Suprapubic skin (tissue), 4 donors: ENCODE measurements at regions not wholly inside any gene's neighbourhood (a gene's known extent, or its start where the extent isn't known, plus 50 kb on each side); places are given as distances from the start of the nearest gene placed in this dataset.

Experiments used
- DNase-seq, 2 donors: peaks; one replicate each; pipeline ENCODE4 v3.0.0-alpha.2; 2019; ENCODE audit warnings: low spot score in 2 of 2
- H3K27ac ChIP-seq: fragments of 200-600 bp; sonication (generic); one replicate; pipeline ENCODE4 v1.5.1; 2019
- H3K27me3 ChIP-seq: fragments of 200-600 bp; sonication (generic); one replicate; pipeline ENCODE4 v1.5.1; 2019
- H3K36me3 ChIP-seq: fragments of 200-600 bp; sonication (generic); one replicate; pipeline ENCODE4 v1.5.1; 2019
- H3K4me1 ChIP-seq: fragments of 200-600 bp; sonication (generic); one replicate; pipeline ENCODE4 v1.5.1; 2019
- H3K4me3 ChIP-seq: fragments of 200-600 bp; sonication (generic); one replicate; pipeline ENCODE4 v1.5.1; 2019; ENCODE audit warnings: mild to moderate bottlenecking
- H3K9me3 ChIP-seq: fragments of 200-600 bp; sonication (generic); one replicate; pipeline ENCODE4 v1.5.1; 2019
- EP300 ChIP-seq: sonication (generic); formaldehyde crosslinking; IDR thresholded peaks from one replicate; pipeline ENCODE4 v1.6.1; 2017; ENCODE audit warnings: antibody characterized with exemption
- POLR2A ChIP-seq, 2 donors: fragments of 450-650 bp; IDR thresholded peaks; one replicate each; pipeline ENCODE4 v1.6.1; 2017; ENCODE audit warnings: antibody characterized with exemption in 2 of 2, mild to moderate bottlenecking in 2 of 2, moderate library complexity in 2 of 2
- POLR2AphosphoS5 ChIP-seq, 3 donors: sonication (generic); formaldehyde crosslinking; IDR thresholded peaks; one replicate each; pipeline ENCODE4 v1.6.1; 2017; ENCODE audit warnings: antibody characterized with exemption in 3 of 3
- WGBS: methylation state at CpG from one replicate; pipeline ENCODE4 v1.1.5; 2018; 5-methylcytosine and 5-hydroxymethylcytosine counted together
- TF ChIP-seq, protein P1 (sequence below), 2 donors: fragments of 200-600 bp in 1 of 2; fragments of 450-650 bp in 1 of 2; sonication (generic) in 1 of 2; IDR thresholded peaks; one replicate each; pipeline ENCODE4 v1.5.1; 2016 to 2019; ENCODE audit warnings: antibody characterized with exemption in 2 of 2, mild to moderate bottlenecking in 1 of 2, moderate library complexity in 1 of 2

DNA sequence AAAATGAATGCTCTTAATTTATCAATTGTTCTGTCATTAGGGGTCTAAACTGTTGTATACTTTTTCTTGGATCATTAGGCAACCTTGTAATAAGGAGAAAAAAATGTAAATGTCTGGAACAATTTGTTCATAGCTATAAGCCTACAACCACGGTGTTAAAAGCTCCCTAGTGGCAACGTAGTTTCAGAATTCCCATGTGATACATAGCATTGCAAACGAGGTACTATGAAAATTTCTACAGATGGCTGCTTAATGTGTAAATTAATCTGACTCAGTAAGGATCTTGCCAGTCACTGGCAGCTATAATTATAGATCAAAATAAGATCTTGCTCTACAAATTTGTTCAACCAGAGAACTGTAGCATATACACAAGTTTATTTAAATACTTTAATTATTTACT is 304.1 kb upstream of the ADGRL4 start:
- no peak for TF ChIP-seq POLR2AphosphoS5 (IDR thresholded peaks at IDR 0.05)
- no peak for TF ChIP-seq POLR2A (IDR thresholded peaks at IDR 0.05)
- no peak for TF ChIP-seq EP300
- TF ChIP-seq, protein P1, sequence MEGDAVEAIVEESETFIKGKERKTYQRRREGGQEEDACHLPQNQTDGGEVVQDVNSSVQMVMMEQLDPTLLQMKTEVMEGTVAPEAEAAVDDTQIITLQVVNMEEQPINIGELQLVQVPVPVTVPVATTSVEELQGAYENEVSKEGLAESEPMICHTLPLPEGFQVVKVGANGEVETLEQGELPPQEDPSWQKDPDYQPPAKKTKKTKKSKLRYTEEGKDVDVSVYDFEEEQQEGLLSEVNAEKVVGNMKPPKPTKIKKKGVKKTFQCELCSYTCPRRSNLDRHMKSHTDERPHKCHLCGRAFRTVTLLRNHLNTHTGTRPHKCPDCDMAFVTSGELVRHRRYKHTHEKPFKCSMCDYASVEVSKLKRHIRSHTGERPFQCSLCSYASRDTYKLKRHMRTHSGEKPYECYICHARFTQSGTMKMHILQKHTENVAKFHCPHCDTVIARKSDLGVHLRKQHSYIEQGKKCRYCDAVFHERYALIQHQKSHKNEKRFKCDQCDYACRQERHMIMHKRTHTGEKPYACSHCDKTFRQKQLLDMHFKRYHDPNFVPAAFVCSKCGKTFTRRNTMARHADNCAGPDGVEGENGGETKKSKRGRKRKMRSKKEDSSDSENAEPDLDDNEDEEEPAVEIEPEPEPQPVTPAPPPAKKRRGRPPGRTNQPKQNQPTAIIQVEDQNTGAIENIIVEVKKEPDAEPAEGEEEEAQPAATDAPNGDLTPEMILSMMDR (IDR thresholded peaks at IDR 0.05), result no peak
- Histone ChIP-seq H3K27me3 (no peaks in the 10 kb centered on the region), H3K36me3 (no peaks in the 10 kb centered on the region), H3K4me1 (no peaks in the 10 kb centered on the region), H3K27ac (no peak overlapping the region), H3K4me3 (no peak overlapping the region), H3K9me3 (no peaks in the 10 kb centered on the region)
- DNase-seq, result no peak
- 66% methylated on average over 3 of the region's 3 CpGs for WGBS

DNA sequence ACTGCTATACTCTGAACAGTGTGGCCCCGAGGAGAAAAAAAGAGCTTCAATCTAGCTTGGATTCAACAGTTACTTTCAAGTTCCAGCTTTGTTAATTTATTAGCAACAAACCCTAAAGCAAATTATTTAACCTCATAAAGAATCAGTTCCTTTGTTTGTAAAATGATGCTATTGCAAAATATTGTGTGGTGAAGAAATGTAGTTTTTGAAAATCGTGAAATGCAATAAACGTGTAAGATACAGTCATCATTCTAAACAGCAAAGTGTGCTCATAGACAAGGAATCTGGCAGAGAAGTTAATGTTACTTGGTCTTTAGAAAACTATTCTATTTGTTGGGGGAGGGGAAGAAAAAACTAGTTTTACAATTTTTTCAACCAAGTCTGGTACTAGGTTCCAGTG is 297.6 kb upstream of the ADGRL4 start:
- H3K4me3 ChIP-seq, result no peak overlapping the region
- H3K27me3 ChIP-seq, result no peaks in the 10 kb centered on the region
- H3K27ac ChIP-seq, result no peak overlapping the region
- 66% methylated on average over 3 of the region's 3 CpGs for WGBS
- TF ChIP-seq, protein P1 (IDR thresholded peaks at IDR 0.05), result no peak
- no peak for TF ChIP-seq EP300
- no peaks in the 10 kb centered on the region for H3K9me3 ChIP-seq
- no peaks in the 10 kb centered on the region for H3K4me1 ChIP-seq
- H3K36me3 ChIP-seq, result no peaks in the 10 kb centered on the region
- DNase-seq, result no peak

DNA sequence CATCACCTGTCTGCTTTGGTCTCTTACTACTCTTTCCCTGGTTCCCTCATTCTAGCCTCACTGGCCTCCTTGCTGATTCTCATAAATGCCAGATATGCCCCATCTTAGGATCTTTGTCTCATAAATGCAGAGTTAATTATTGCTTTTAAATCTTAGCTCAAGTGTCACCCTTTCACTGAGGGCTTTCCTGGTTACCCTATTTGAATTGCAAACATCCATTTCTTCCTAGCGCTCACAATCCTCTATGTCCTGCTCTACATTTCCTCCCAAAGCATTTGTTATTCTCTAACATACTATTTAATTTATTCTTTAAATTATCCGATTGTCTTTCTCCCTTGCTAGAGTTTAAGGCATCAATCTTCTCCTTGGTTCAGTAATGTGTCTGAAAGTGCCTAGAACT is 296.5 kb upstream of the ADGRL4 start:
- H3K9me3 ChIP-seq, result no peaks in the 10 kb centered on the region
- H3K36me3 ChIP-seq, result no peaks in the 10 kb centered on the region
- TF ChIP-seq EP300 (no peak), POLR2A (IDR thresholded peaks at IDR 0.05) (no peak), POLR2AphosphoS5 (IDR thresholded peaks at IDR 0.05) (no peak)
- TF ChIP-seq, protein P1 (IDR thresholded peaks at IDR 0.05), result no peak
- H3K27ac ChIP-seq, result no peak overlapping the region
- 90% methylated on average over 2 of the region's 2 CpGs for WGBS
- no peak for DNase-seq
- H3K4me3 ChIP-seq, result no peak overlapping the region
- H3K4me1 ChIP-seq, result no peaks in the 10 kb centered on the region
- H3K27me3 ChIP-seq, result no peaks in the 10 kb centered on the region

DNA sequence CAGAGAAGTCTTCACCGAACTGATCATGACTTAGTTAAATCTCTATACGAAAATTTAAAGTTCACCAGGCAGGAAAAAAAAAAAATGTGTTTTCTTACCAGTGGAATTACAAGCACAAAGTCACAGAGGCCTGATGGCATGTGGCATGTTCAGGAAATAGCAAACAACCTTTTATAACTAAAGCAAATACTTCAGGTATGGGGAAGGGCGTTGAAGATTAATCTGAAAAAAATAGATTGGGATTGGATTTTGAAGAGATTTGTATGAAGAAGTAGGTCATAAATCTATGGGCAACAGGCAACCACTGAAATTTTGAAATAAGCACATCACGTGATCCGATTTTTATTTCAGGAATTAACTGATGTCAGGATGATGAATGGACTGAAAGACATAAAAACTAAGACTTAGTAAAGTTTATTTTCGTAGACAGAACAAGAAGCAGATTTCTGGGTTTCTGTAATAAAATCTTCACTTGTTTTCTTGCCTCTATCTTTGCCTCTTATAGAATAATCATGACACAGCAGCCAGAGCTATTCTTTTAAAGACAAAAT is 295.9 kb upstream of the ADGRL4 start:
- no peak overlapping the region for H3K27ac ChIP-seq
- no peak for DNase-seq
- TF ChIP-seq EP300, result no peak
- TF ChIP-seq, protein P1 (IDR thresholded peaks at IDR 0.05), result no peak
- no peak for TF ChIP-seq POLR2A (IDR thresholded peaks at IDR 0.05)
- TF ChIP-seq POLR2AphosphoS5 (IDR thresholded peaks at IDR 0.05), result no peak
- WGBS, result 46% methylated on average over 6 of the region's 6 CpGs
- no peaks in the 10 kb centered on the region for H3K27me3 ChIP-seq
- no peaks in the 10 kb centered on the region for H3K9me3 ChIP-seq
- no peaks in the 10 kb centered on the region for H3K36me3 ChIP-seq
- no peak overlapping the region for H3K4me3 ChIP-seq
- no peaks in the 10 kb centered on the region for H3K4me1 ChIP-seq

DNA sequence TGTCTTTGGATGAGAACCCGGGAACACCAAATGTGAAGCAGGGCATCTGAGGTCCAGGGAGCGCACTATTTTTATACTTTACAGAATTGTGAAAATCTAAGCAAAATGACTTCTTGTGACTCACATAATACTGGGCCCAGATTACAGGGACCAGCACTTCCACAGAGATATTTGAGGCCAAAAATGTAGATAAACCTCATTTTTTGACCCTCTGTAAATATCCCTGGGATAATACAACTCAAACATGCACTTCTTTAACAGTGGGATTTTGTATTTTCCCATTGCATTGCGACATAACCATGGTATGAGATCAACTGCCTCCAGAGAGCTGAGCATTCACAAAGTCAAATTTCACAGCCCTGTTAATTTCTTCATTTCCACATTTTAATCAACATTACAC is 289.4 kb upstream of the ADGRL4 start:
- Histone ChIP-seq H3K36me3 (no peaks in the 10 kb centered on the region), H3K27ac (no peak overlapping the region), H3K4me1 (no peaks in the 10 kb centered on the region), H3K4me3 (no peak overlapping the region), H3K9me3 (no peaks in the 10 kb centered on the region), H3K27me3 (no peaks in the 10 kb centered on the region)
- no peak for TF ChIP-seq POLR2AphosphoS5 (IDR thresholded peaks at IDR 0.05)
- TF ChIP-seq POLR2A (IDR thresholded peaks at IDR 0.05), result no peak
- TF ChIP-seq, protein P1 (IDR thresholded peaks at IDR 0.05), result no peak
- TF ChIP-seq EP300, result no peak
- WGBS, result 63% methylated on average over 3 of the region's 3 CpGs
- no peak for DNase-seq
